ENCODE measurements at regions not wholly inside any gene's neighbourhood (a gene's known extent, or its start where the extent isn't known, plus 50 kb on each side); places are given as distances from the start of the nearest gene placed in this dataset.
A peak's percentile ranks its signal among the peaks of the same experiment; 100 is the strongest.
"Not testable (repeated sequence)": the region's sequence is repeated elsewhere in the genome, so short reads cannot be mapped to it uniquely, and the experiment has no call there.

- Histone ChIP-seq H3K27me3 (replicated peaks in 1 of 7) (no peaks in the 10 kb centered on the region), H3K27ac (peak overlapping the region in 3 of 8 donors; percentile 32 to 53 (median 51)), H3K4me1 (peaks cover 0 to 8% (median 0%) of the 10 kb centered on the region in 6 donors), H3K36me3 (no peaks in the 10 kb centered on the region), H3K9me3 (no peaks in the 10 kb centered on the region), H3K4me3 (no peak overlapping the region)
- intact Hi-C loops (cut with DNase I; ENCODE audit: low total_unique reads): no loop called here
- 8 to 28% (median 24%) methylated on average over 2 of the region's 2 CpGs; no CpG with 5 or more reads in 2 of the 5 donors for WGBS, 5 donors
- DNase-seq: no peak
- TF ChIP-seq POLR2A (IDR thresholded peaks at IDR 0.05) (no peak), POLR2AphosphoS5 (IDR thresholded peaks at IDR 0.05) (no peak)
- TF ChIP-seq, protein P1, sequence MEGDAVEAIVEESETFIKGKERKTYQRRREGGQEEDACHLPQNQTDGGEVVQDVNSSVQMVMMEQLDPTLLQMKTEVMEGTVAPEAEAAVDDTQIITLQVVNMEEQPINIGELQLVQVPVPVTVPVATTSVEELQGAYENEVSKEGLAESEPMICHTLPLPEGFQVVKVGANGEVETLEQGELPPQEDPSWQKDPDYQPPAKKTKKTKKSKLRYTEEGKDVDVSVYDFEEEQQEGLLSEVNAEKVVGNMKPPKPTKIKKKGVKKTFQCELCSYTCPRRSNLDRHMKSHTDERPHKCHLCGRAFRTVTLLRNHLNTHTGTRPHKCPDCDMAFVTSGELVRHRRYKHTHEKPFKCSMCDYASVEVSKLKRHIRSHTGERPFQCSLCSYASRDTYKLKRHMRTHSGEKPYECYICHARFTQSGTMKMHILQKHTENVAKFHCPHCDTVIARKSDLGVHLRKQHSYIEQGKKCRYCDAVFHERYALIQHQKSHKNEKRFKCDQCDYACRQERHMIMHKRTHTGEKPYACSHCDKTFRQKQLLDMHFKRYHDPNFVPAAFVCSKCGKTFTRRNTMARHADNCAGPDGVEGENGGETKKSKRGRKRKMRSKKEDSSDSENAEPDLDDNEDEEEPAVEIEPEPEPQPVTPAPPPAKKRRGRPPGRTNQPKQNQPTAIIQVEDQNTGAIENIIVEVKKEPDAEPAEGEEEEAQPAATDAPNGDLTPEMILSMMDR (IDR thresholded peaks at IDR 0.05 in 8 of 11, conservative IDR thresholded peaks at IDR 0.05 in 3 of 11): no peak
Observed at GRCh38 chrY:21033363-21033762, 277.5 kb downstream of the RPS4Y2 start.

DNA sequence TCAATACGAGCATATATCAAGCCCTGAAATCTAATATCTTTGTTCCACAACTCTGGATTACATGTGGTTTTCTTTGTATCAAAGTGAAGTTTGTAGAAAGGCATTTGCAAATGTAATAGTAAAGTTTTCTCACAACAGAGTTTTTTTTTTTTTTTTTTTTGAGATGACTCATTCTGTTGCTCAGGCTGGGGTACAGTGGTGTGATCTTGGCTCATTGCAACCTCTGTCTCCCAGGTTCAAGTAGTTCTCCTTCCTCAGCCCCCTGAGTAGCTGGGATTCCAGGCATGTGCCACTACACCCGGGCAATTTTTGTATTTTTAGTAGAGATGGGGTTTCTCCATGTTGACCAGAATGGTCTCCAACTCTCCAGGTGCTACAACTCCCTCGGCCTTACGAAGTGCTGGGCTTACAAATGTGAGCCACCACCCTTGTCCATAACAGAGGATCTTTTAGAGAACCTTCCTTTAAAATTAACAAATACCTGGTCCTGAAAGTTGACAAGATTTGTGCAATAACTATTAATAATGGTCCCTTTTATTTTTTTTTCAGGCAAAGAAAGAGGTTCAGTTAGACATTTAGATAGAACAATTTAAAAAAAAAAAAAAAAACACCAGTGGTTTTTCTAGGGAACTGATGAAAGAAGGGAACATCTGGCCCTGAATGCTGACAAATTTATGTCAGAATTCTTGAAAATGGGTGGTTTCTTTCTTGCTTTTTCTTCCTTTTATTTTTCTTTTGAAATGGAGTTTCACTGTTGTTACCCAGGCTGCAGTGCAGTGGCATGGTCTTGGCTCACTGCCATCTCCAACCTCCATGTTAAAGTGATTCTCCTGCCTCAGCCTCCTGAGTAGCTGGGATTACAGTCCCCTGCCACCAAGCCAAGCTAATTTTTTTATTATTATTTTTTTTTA, 278.5 kb downstream of the RPS4Y2 start:
- no peaks in the 10 kb centered on the region for H3K9me3 ChIP-seq
- H3K27me3 ChIP-seq (replicated peaks in 1 of 7): no peaks in the 10 kb centered on the region
- no peaks in the 10 kb centered on the region for H3K36me3 ChIP-seq
- WGBS, 5 donors: 65 to 79% (median 77%) methylated on average over 4 of the region's 4 CpGs; no CpG with 5 or more reads in 2 of the 5 donors
- H3K4me3 ChIP-seq: no peak overlapping the region
- peaks cover 0 to 8% (median 0%) of the 10 kb centered on the region in 6 donors for H3K4me1 ChIP-seq
- intact Hi-C loops (cut with DNase I; ENCODE audit: low total_unique reads): no loop called here
- H3K27ac ChIP-seq: peak overlapping the region in 2 of 8 donors; percentile 51 to 53
- TF ChIP-seq, protein P1 (IDR thresholded peaks at IDR 0.05 in 8 of 11, conservative IDR thresholded peaks at IDR 0.05 in 3 of 11): no peak
- TF ChIP-seq POLR2A (IDR thresholded peaks at IDR 0.05) (no peak), POLR2AphosphoS5 (IDR thresholded peaks at IDR 0.05) (no peak)
- DNase-seq: no peak

DNA sequence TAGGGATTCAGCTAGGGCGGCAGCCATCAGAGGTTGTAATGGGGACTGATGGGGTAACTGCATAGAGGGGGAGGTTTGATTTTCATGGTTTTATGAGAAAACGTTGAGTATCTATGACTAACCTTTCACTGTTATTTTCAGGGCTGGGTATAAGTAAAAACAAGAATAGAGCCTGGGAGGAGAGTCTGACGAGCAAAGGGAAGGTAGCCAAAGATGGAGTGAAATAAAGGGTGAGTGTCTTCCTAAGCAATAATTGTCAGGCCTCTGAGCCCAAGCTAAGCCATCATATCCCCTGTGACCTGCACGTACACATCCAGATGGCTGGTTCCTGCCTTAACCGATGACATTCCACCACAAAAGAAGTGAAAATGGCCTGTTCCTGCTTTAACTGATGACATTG, 281.5 kb downstream of the RPS4Y2 start:
- H3K4me1 ChIP-seq; H3K4me3 ChIP-seq; H3K27ac ChIP-seq; DNase-seq; H3K36me3 ChIP-seq; H3K27me3 ChIP-seq (replicated peaks in 1 of 7); intact Hi-C loops (cut with DNase I; ENCODE audit: low total_unique reads); H3K9me3 ChIP-seq: not testable (repeated sequence)
- WGBS, 5 donors: 78 to 84% (median 80%) methylated on average over 5 of the region's 5 CpGs; no CpG with 5 or more reads in 2 of the 5 donors

GRCh38 chrY:21039811-21040210, 283.9 kb downstream of the RPS4Y2 start:
- 90 to 93% (median 93%) methylated on average over 8 of the region's 8 CpGs; no CpG with 5 or more reads in 2 of the 5 donors for WGBS, 5 donors
- Histone ChIP-seq H3K27ac (no peak overlapping the region), H3K27me3 (replicated peaks in 1 of 7) (no peaks in the 10 kb centered on the region), H3K9me3 (no peaks in the 10 kb centered on the region), H3K4me3 (no peak overlapping the region), H3K36me3 (no peaks in the 10 kb centered on the region), H3K4me1 (no peaks in the 10 kb centered on the region)
- intact Hi-C loops (cut with DNase I; ENCODE audit: low total_unique reads): no loop called here
- DNase-seq: no peak
- TF ChIP-seq POLR2A (IDR thresholded peaks at IDR 0.05) (no peak), POLR2AphosphoS5 (IDR thresholded peaks at IDR 0.05) (no peak)
- TF ChIP-seq, protein P1 (IDR thresholded peaks at IDR 0.05 in 8 of 11, conservative IDR thresholded peaks at IDR 0.05 in 3 of 11): no peak

DNA sequence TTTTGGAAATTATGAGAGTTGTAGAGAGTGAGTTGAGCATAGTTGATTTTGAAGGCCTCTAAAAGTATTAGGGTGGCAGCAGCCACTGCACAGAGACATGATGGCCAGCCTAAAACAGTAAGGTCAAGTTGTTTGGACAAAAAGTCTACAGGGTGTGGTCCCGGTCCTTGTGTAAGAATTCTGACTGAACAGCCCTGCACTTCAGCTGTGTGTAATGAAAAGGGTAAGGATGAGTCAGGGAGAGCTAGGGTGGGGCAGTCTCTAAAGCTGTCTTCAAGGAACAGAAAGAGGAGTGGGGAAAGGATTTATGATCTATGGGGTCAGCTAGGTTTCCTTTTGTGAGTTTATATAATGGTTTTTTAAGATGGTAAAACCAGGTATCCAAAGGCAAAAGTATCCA, 284.8 kb downstream of the RPS4Y2 start:
- H3K27ac ChIP-seq; intact Hi-C loops (cut with DNase I; ENCODE audit: low total_unique reads); H3K4me1 ChIP-seq; H3K36me3 ChIP-seq; H3K9me3 ChIP-seq; H3K27me3 ChIP-seq (replicated peaks in 1 of 7); H3K4me3 ChIP-seq; DNase-seq: not testable (repeated sequence)
- WGBS, 5 donors: 75 to 93% (median 84%) methylated on average over 1 of the region's 1 CpG; no CpG with 5 or more reads in 2 of the 5 donors
